ENCODE measurements at regions not wholly inside any gene's neighbourhood (a gene's known extent, or its start where the extent isn't known, plus 50 kb on each side); places are given as distances from the start of the nearest gene placed in this dataset.

GRCh38 chr2:188884046-188884445 lies 90.1 kb upstream of the COL3A1 start:
- no peaks in the 10 kb centered on the region for H3K27me3 ChIP-seq (ENCODE audit: control insufficient read depth, insufficient read depth, low read length)
- H3K4me3 ChIP-seq (ENCODE audit: low read length): no peak overlapping the region
- no peak overlapping the region for H3K9ac ChIP-seq (ENCODE audit: low read length)
- H3K4me1 ChIP-seq (ENCODE audit: control insufficient read depth, insufficient read depth, low read length): no peaks in the 10 kb centered on the region
- H3K27ac ChIP-seq (ENCODE audit: low read depth, low read length): no peak overlapping the region
- H3K36me3 ChIP-seq (ENCODE audit: control insufficient read depth, insufficient read depth, low read length): no peaks in the 10 kb centered on the region

- no peaks in the 10 kb centered on the region for H3K36me3 ChIP-seq (ENCODE audit: control insufficient read depth, insufficient read depth, low read length)
- H3K27me3 ChIP-seq (ENCODE audit: control insufficient read depth, insufficient read depth, low read length): no peaks in the 10 kb centered on the region
- H3K27ac ChIP-seq (ENCODE audit: low read depth, low read length): no peak overlapping the region
- H3K4me1 ChIP-seq (ENCODE audit: control insufficient read depth, insufficient read depth, low read length): no peaks in the 10 kb centered on the region
- H3K9ac ChIP-seq (ENCODE audit: low read length): no peak overlapping the region
- no peak overlapping the region for H3K4me3 ChIP-seq (ENCODE audit: low read length)
These were observed 89.7 kb upstream of the COL3A1 start for GRCh38 chr2:188884517-188884916.

GRCh38 chr2:188889187-188889586 lies 85.0 kb upstream of the COL3A1 start:
- Histone ChIP-seq H3K27me3 (ENCODE audit: control insufficient read depth, insufficient read depth, low read length) (no peaks in the 10 kb centered on the region), H3K4me1 (ENCODE audit: control insufficient read depth, insufficient read depth, low read length) (peaks cover 17% of the 10 kb centered on the region), H3K36me3 (ENCODE audit: control insufficient read depth, insufficient read depth, low read length) (no peaks in the 10 kb centered on the region)

GRCh38 chr2:188890755-188891154 lies 83.4 kb upstream of the COL3A1 start:
- Histone ChIP-seq H3K27me3 (ENCODE audit: control insufficient read depth, insufficient read depth, low read length) (no peaks in the 10 kb centered on the region), H3K9ac (ENCODE audit: low read length) (no peak overlapping the region), H3K4me1 (ENCODE audit: control insufficient read depth, insufficient read depth, low read length) (peaks cover 17% of the 10 kb centered on the region), H3K4me3 (ENCODE audit: low read length) (no peak overlapping the region), H3K27ac (ENCODE audit: low read depth, low read length) (no peak overlapping the region), H3K36me3 (ENCODE audit: control insufficient read depth, insufficient read depth, low read length) (no peaks in the 10 kb centered on the region)

More at GRCh38 chr2:188889187-188889586, 85.0 kb upstream of the COL3A1 start:
- Histone ChIP-seq H3K27ac (ENCODE audit: low read depth, low read length) (peak overlapping the region; percentile 10), H3K4me3 (ENCODE audit: low read length) (no peak overlapping the region), H3K9ac (ENCODE audit: low read length) (no peak overlapping the region)

- peak overlapping the region; percentile 6 for H3K27ac ChIP-seq (ENCODE audit: low read depth, low read length)
- no peaks in the 10 kb centered on the region for H3K27me3 ChIP-seq (ENCODE audit: control insufficient read depth, insufficient read depth, low read length)
- no peaks in the 10 kb centered on the region for H3K36me3 ChIP-seq (ENCODE audit: control insufficient read depth, insufficient read depth, low read length)
- no peak overlapping the region for H3K9ac ChIP-seq (ENCODE audit: low read length)
- no peak overlapping the region for H3K4me3 ChIP-seq (ENCODE audit: low read length)
- peaks cover 21% of the 10 kb centered on the region for H3K4me1 ChIP-seq (ENCODE audit: control insufficient read depth, insufficient read depth, low read length)
These were observed 81.5 kb upstream of the COL3A1 start for GRCh38 chr2:188892636-188893035.

- Histone ChIP-seq H3K4me1 (ENCODE audit: control insufficient read depth, insufficient read depth, low read length) (peaks cover 27% of the 10 kb centered on the region), H3K4me3 (ENCODE audit: low read length) (no peak overlapping the region), H3K27ac (ENCODE audit: low read depth, low read length) (peak overlapping the region; percentile 12), H3K27me3 (ENCODE audit: control insufficient read depth, insufficient read depth, low read length) (no peaks in the 10 kb centered on the region), H3K9ac (ENCODE audit: low read length) (no peak overlapping the region), H3K36me3 (ENCODE audit: control insufficient read depth, insufficient read depth, low read length) (no peaks in the 10 kb centered on the region)
These were observed 80.2 kb upstream of the COL3A1 start for GRCh38 chr2:188893972-188894371.

GRCh38 chr2:188894979-188895378 lies 79.2 kb upstream of the COL3A1 start:
- Histone ChIP-seq H3K4me3 (ENCODE audit: low read length) (no peak overlapping the region), H3K36me3 (ENCODE audit: control insufficient read depth, insufficient read depth, low read length) (no peaks in the 10 kb centered on the region), H3K27me3 (ENCODE audit: control insufficient read depth, insufficient read depth, low read length) (no peaks in the 10 kb centered on the region), H3K4me1 (ENCODE audit: control insufficient read depth, insufficient read depth, low read length) (peaks cover 27% of the 10 kb centered on the region), H3K9ac (ENCODE audit: low read length) (no peak overlapping the region), H3K27ac (ENCODE audit: low read depth, low read length) (no peak overlapping the region)

- Histone ChIP-seq H3K27me3 (ENCODE audit: control insufficient read depth, insufficient read depth, low read length) (no peaks in the 10 kb centered on the region), H3K4me1 (ENCODE audit: control insufficient read depth, insufficient read depth, low read length) (peaks cover 25% of the 10 kb centered on the region), H3K4me3 (ENCODE audit: low read length) (no peak overlapping the region), H3K36me3 (ENCODE audit: control insufficient read depth, insufficient read depth, low read length) (no peaks in the 10 kb centered on the region), H3K27ac (ENCODE audit: low read depth, low read length) (peak overlapping the region; percentile 42), H3K9ac (ENCODE audit: low read length) (no peak overlapping the region)
These were observed 77.1 kb upstream of the COL3A1 start for GRCh38 chr2:188897096-188897495.

- no peaks in the 10 kb centered on the region for H3K27me3 ChIP-seq (ENCODE audit: control insufficient read depth, insufficient read depth, low read length)
- peaks cover 18% of the 10 kb centered on the region for H3K4me1 ChIP-seq (ENCODE audit: control insufficient read depth, insufficient read depth, low read length)
- H3K36me3 ChIP-seq (ENCODE audit: control insufficient read depth, insufficient read depth, low read length): no peaks in the 10 kb centered on the region
- H3K27ac ChIP-seq (ENCODE audit: low read depth, low read length): peak overlapping the region; percentile 41
- H3K4me3 ChIP-seq (ENCODE audit: low read length): no peak overlapping the region
- no peak overlapping the region for H3K9ac ChIP-seq (ENCODE audit: low read length)
These were observed 75.9 kb upstream of the COL3A1 start for GRCh38 chr2:188898261-188898660.

- Histone ChIP-seq H3K27ac (ENCODE audit: low read depth, low read length) (no peak overlapping the region), H3K27me3 (ENCODE audit: control insufficient read depth, insufficient read depth, low read length) (no peaks in the 10 kb centered on the region), H3K36me3 (ENCODE audit: control insufficient read depth, insufficient read depth, low read length) (no peaks in the 10 kb centered on the region), H3K4me3 (ENCODE audit: low read length) (no peak overlapping the region), H3K9ac (ENCODE audit: low read length) (no peak overlapping the region), H3K4me1 (ENCODE audit: control insufficient read depth, insufficient read depth, low read length) (peaks cover 6% of the 10 kb centered on the region)
These were observed 71.2 kb upstream of the COL3A1 start for GRCh38 chr2:188902901-188903491.

- no peak overlapping the region for H3K27ac ChIP-seq (ENCODE audit: low read depth, low read length)
- no peak overlapping the region for H3K9ac ChIP-seq (ENCODE audit: low read length)
- no peaks in the 10 kb centered on the region for H3K36me3 ChIP-seq (ENCODE audit: control insufficient read depth, insufficient read depth, low read length)
- H3K27me3 ChIP-seq (ENCODE audit: control insufficient read depth, insufficient read depth, low read length): no peaks in the 10 kb centered on the region
- peaks cover 3% of the 10 kb centered on the region for H3K4me1 ChIP-seq (ENCODE audit: control insufficient read depth, insufficient read depth, low read length)
- no peak overlapping the region for H3K4me3 ChIP-seq (ENCODE audit: low read length)
These were observed 70.4 kb upstream of the COL3A1 start for GRCh38 chr2:188903740-188904139.

- Histone ChIP-seq H3K27ac (ENCODE audit: low read depth, low read length) (no peak overlapping the region), H3K9ac (ENCODE audit: low read length) (no peak overlapping the region), H3K4me3 (ENCODE audit: low read length) (no peak overlapping the region), H3K27me3 (ENCODE audit: control insufficient read depth, insufficient read depth, low read length) (no peaks in the 10 kb centered on the region), H3K36me3 (ENCODE audit: control insufficient read depth, insufficient read depth, low read length) (no peaks in the 10 kb centered on the region), H3K4me1 (ENCODE audit: control insufficient read depth, insufficient read depth, low read length) (no peaks in the 10 kb centered on the region)
These were observed 65.1 kb upstream of the COL3A1 start for GRCh38 chr2:188909036-188909435.

- no peak overlapping the region for H3K4me3 ChIP-seq (ENCODE audit: low read length)
- no peaks in the 10 kb centered on the region for H3K27me3 ChIP-seq (ENCODE audit: control insufficient read depth, insufficient read depth, low read length)
- peaks cover 5% of the 10 kb centered on the region for H3K4me1 ChIP-seq (ENCODE audit: control insufficient read depth, insufficient read depth, low read length)
- no peak overlapping the region for H3K27ac ChIP-seq (ENCODE audit: low read depth, low read length)
- no peaks in the 10 kb centered on the region for H3K36me3 ChIP-seq (ENCODE audit: control insufficient read depth, insufficient read depth, low read length)
- no peak overlapping the region for H3K9ac ChIP-seq (ENCODE audit: low read length)
These were observed 57.4 kb upstream of the COL3A1 start for GRCh38 chr2:188916736-188917135.
